Kidney epithelial cell (primary cell): ENCODE measurements at regions not wholly inside any gene's neighbourhood (a gene's known extent, or its start where the extent isn't known, plus 50 kb on each side); places are given as distances from the start of the nearest gene placed in this dataset.

Experiments
- DNase-seq: peaks from one replicate; pipeline ENCODE4 v3.0.0-alpha.2; 2010; ENCODE audit warnings: low read depth
- H3K27me3 ChIP-seq: 2 replicates; pipeline ENCODE4 v1.6.0; 2011; ENCODE audit warnings: low read length; ENCODE audit not compliant: control insufficient read depth, insufficient read depth
- H3K36me3 ChIP-seq: 2 replicates; pipeline ENCODE4 v1.5.1; 2011; ENCODE audit warnings: low read length; ENCODE audit not compliant: control insufficient read depth, insufficient read depth
- H3K4me3 ChIP-seq: 2 replicates; pipeline ENCODE4 v1.5.1; 2011; ENCODE audit warnings: low read depth, mild to moderate bottlenecking, control low read depth, low read length
- TF ChIP-seq, protein P1 (sequence below): IDR thresholded peaks from 2 replicates; pipeline ENCODE4 v1.5.1; 2011; ENCODE audit warnings: mild to moderate bottlenecking, moderate library complexity, low read length, control low read depth, inconsistent platforms; ENCODE audit not compliant: insufficient read depth, poor library complexity, severe bottlenecking

DNA sequence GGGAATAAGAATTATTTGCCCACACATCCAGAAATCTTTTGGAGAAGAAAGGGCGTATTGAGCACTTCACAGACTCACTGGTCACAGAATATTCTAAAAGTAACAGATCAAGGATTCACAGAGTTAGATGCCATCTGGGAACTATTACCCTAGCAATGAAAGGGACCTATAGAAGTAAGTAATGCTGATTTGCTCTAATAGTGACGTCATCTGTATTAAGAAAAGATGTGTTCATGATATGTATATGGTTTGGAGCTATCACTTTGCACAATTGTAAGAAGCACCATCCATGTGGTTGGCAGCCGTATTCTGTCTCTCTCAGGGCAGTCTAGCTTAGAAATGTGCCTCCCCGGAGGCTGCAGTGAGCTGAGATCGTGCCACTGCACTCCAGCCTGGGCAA is 52.8 kb upstream of the SV2C start:
- TF ChIP-seq, protein P1, sequence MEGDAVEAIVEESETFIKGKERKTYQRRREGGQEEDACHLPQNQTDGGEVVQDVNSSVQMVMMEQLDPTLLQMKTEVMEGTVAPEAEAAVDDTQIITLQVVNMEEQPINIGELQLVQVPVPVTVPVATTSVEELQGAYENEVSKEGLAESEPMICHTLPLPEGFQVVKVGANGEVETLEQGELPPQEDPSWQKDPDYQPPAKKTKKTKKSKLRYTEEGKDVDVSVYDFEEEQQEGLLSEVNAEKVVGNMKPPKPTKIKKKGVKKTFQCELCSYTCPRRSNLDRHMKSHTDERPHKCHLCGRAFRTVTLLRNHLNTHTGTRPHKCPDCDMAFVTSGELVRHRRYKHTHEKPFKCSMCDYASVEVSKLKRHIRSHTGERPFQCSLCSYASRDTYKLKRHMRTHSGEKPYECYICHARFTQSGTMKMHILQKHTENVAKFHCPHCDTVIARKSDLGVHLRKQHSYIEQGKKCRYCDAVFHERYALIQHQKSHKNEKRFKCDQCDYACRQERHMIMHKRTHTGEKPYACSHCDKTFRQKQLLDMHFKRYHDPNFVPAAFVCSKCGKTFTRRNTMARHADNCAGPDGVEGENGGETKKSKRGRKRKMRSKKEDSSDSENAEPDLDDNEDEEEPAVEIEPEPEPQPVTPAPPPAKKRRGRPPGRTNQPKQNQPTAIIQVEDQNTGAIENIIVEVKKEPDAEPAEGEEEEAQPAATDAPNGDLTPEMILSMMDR: no peak

DNA sequence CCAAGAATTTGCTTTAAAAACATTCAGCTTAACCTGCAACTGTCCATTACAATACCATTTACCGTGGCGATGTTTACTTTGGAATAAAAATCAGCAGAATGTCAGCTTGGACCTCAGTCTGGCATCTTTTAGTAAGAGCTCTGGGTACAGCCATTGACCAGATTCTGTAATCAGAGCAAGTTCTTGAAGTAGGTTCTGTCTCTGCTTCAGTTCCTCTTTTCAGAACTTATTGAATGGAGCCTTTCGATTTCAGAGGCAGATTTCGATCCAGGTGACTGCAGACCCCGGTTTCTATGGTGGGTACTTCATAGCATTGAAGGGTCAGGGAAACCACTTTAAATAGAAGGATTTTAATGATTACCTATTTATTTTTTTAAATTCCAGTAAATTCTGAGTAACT is 53.4 kb upstream of the SV2C start:
- DNase-seq: no peak
- Histone ChIP-seq H3K27me3 (no peaks in the 10 kb centered on the region), H3K36me3 (no peaks in the 10 kb centered on the region), H3K4me3 (no peak overlapping the region)
- TF ChIP-seq, protein P1: no peak

More for the DNA sequence above, 52.8 kb upstream of the SV2C start:
- Histone ChIP-seq H3K4me3 (no peak overlapping the region), H3K27me3 (no peaks in the 10 kb centered on the region), H3K36me3 (no peaks in the 10 kb centered on the region)
- no peak for DNase-seq

DNA sequence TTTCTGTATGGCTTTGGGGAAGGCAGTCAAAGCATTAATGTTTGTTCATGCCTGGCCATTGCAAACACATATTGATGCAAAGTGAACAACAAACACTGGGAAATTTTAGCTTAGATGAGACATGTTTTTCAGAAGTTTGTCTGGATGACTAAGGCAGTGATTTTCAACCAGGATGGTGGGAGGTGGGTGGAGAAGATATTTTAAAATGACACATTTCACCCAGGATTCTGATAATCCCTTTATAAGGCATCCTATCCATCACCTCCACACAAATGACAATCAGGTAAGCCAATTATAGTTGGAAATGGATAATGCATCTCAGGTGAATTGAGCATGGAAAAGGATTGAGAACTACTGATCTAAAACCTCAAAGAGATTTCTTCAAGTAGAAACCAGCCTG is 57.4 kb upstream of the SV2C start:
- TF ChIP-seq, protein P1: no peak
- DNase-seq: no peak
- no peaks in the 10 kb centered on the region for H3K27me3 ChIP-seq
- H3K4me3 ChIP-seq: no peak overlapping the region
- no peaks in the 10 kb centered on the region for H3K36me3 ChIP-seq

DNA sequence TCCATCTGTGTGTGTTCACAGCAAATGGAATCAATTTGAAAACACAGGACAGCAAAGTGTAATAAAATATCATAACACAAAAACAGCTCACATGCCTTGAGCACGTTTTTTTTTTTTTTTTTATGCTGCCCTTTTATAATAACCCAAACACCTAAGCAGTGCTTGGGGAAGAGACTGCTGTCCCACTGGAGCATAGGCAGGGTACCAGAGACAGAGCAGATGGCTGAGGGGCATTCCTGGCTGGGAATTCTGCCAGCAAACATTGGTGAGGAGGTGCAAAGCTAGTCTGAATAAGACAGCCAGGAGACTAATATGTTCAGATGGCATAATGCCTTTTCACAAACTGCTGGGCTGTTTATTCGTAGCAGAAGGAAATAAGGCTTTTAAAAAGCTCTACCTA is 58.1 kb upstream of the SV2C start:
- TF ChIP-seq, protein P1: no peak
- Histone ChIP-seq H3K36me3 (no peaks in the 10 kb centered on the region), H3K27me3 (no peaks in the 10 kb centered on the region), H3K4me3 (no peak overlapping the region)
- no peak for DNase-seq

DNA sequence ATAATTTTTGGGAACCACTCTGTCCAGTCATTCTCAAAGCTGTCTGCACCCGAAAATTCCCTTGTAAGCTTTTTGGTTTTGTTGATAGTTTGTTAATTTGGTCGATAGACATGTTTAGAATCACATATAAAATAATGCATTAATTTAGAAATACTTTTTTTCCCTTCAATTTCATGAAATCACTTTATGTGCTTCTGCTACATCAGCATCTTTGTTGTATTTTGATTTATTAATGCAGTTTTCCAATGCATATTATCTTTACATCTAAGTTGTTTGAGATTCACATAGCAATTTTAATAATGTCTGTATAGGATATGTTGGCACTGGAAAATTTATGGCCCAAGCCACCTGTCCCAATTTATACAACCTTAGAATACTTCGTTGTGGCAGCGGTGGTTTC is 60.6 kb upstream of the SV2C start:
- no peaks in the 10 kb centered on the region for H3K36me3 ChIP-seq
- no peak overlapping the region for H3K4me3 ChIP-seq
- TF ChIP-seq, protein P1: no peak
- no peaks in the 10 kb centered on the region for H3K27me3 ChIP-seq
- no peak for DNase-seq

DNA sequence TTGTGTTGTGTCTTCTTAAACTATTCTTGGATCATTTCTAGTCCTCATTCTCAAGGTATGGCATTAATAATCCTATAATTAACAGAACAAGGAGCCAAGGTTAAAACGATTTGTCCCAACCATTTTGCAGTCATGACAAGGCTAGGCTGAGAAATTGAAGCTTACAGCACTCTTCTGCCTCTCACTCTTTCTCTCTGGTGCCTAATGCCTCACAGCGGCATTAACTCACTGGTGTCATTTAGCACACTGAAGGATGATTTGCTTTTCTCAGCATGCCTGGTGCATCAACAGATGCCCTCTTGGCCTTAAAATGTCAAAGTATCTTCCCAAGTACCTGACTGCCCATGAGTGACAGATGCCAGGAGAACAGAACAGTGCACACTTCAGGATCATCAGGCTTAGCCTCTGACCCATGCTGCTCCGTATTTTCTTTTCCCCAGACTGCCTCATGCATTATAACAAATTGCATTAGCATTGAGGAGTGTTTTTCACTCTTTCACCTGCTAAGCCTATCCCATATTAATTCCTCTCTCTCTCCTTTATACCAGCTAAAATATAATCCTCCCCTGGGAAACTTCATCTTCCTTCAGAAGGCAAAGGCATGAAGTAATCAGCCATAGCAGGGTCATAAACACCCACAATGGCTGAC is 61.1 kb upstream of the SV2C start:
- TF ChIP-seq, protein P1: no peak
- Histone ChIP-seq H3K4me3 (no peak overlapping the region), H3K27me3 (no peaks in the 10 kb centered on the region), H3K36me3 (no peaks in the 10 kb centered on the region)
- DNase-seq: no peak
